Natural killer cell (primary cell): ENCODE measurements at regions not wholly inside any gene's neighbourhood (a gene's known extent, or its start where the extent isn't known, plus 50 kb on each side); places are given as distances from the start of the nearest gene placed in this dataset.

Source experiments
- ATAC-seq, 3 donors: fragments of 150-1000 bp in 2 of 3; fragments of 200-7000 bp in 1 of 3; cut with Tn5 transposase; 1 replicate in 1 of 3; 2 replicates in 2 of 3; pipeline ENCODE4 v1.10.0; 2021; ENCODE audit warnings: mild to moderate bottlenecking in 2 of 3, moderate library complexity in 2 of 3
- DNase-seq, 2 donors: peaks; one replicate each; pipeline versions ENCODE4 v3.0.0 to v3.0.0-alpha.2; 2013 to 2021; ENCODE audit warnings: mixed read lengths in 1 of 2
- H3K27ac ChIP-seq: one replicate; pipeline ENCODE4 v1.5.1; 2013; ENCODE audit warnings: mild to moderate bottlenecking, low read length
- H3K27me3 ChIP-seq: one replicate; pipeline ENCODE4 v1.6.1; 2013; ENCODE audit warnings: low read length; ENCODE audit not compliant: control insufficient read depth, insufficient read depth
- H3K36me3 ChIP-seq: one replicate; pipeline ENCODE4 v1.6.1; 2013; ENCODE audit warnings: low read length; ENCODE audit not compliant: control insufficient read depth, insufficient read depth
- H3K4me1 ChIP-seq: one replicate; pipeline ENCODE4 v1.6.1; 2013; ENCODE audit warnings: low read length; ENCODE audit not compliant: control insufficient read depth, insufficient read depth
- H3K4me3 ChIP-seq: one replicate; pipeline ENCODE4 v1.5.1; 2013; ENCODE audit warnings: low read length
- H3K9me3 ChIP-seq: one replicate; pipeline ENCODE4 v1.6.1; 2013; ENCODE audit warnings: low read length; ENCODE audit not compliant: control insufficient read depth, insufficient read depth
- H3K27ac Mint-ChIP-seq, 2 donors: one replicate each; pipeline ENCODE4 v1.8.0; 2022; ENCODE audit warnings: mild to moderate bottlenecking in 2 of 2, mixed read lengths in 2 of 2, moderate library complexity in 1 of 2
- H3K27me3 Mint-ChIP-seq, 2 donors: one replicate each; pipeline ENCODE4 v1.8.0; 2022; ENCODE audit warnings: low read depth in 2 of 2, mixed read lengths in 2 of 2
- H3K36me3 Mint-ChIP-seq: one replicate; pipeline ENCODE4 v1.8.0; 2022; ENCODE audit warnings: mixed read lengths
- H3K4me1 Mint-ChIP-seq, 2 donors: one replicate each; pipeline ENCODE4 v1.8.0; 2022; ENCODE audit warnings: mixed read lengths in 2 of 2
- H3K4me3 Mint-ChIP-seq: one replicate; pipeline ENCODE4 v1.8.0; 2022; ENCODE audit warnings: mild to moderate bottlenecking, moderate library complexity, mixed read lengths
- H3K9me3 Mint-ChIP-seq, 2 donors: one replicate each; pipeline ENCODE4 v1.8.0; 2022; ENCODE audit warnings: mixed read lengths in 2 of 2
- CTCF ChIP-seq: fragments of 200-600 bp; IDR thresholded peaks from one replicate; pipeline ENCODE4 v1.8.0; 2022; ENCODE audit warnings: antibody characterized with exemption
- WGBS: methylation state at CpG from one replicate; pipeline ENCODE4 v1.1.7; 2013; ENCODE audit warnings: missing lambda C conversion rate; ENCODE audit not compliant: insufficient coverage; 5-methylcytosine and 5-hydroxymethylcytosine counted together
- intact Hi-C: fragments of 100-400 bp; cut with micrococcal nuclease; formaldehyde crosslinking; loops from one replicate; pipeline ENCODE4 v1.14.2; 2022

GRCh38 chr6:37555040-37555781, 55.5 kb upstream of the CCDC167 start:
- Histone ChIP-seq H3K4me3 (no peak overlapping the region), H3K4me1 (peaks cover 32% of the 10 kb centered on the region), H3K36me3 (no peaks in the 10 kb centered on the region), H3K27ac (no peak overlapping the region), H3K9me3 (no peaks in the 10 kb centered on the region), H3K27me3 (no peaks in the 10 kb centered on the region)
- Mint-ChIP-seq H3K36me3 (no peaks in the 10 kb centered on the region), H3K4me3 (no peak overlapping the region), H3K9me3 (no peaks in the 10 kb centered on the region), H3K27me3 (peaks cover 0 to 16% of the 10 kb centered on the region in 2 donors), H3K4me1 (peaks cover 9 to 29% of the 10 kb centered on the region in 2 donors), H3K27ac (peak overlapping the region in 1 of 2 donors; percentile 50)
- no peak for TF ChIP-seq CTCF
- WGBS, result 78% methylated on average over 17 of the region's 17 CpGs
- no peak for DNase-seq
- intact Hi-C loops, result no loop called here
- ATAC-seq, result no peak

GRCh38 chr6:37554480-37554819, 54.8 kb upstream of the CCDC167 start:
- ATAC-seq (no peak), DNase-seq (no peak)
- Histone ChIP-seq H3K36me3 (no peaks in the 10 kb centered on the region), H3K9me3 (no peaks in the 10 kb centered on the region), H3K27ac (no peak overlapping the region), H3K4me1 (peaks cover 26% of the 10 kb centered on the region), H3K27me3 (no peaks in the 10 kb centered on the region), H3K4me3 (no peak overlapping the region)
- intact Hi-C loops, result no loop called here
- Mint-ChIP-seq H3K27me3 (peaks cover 0 to 9% of the 10 kb centered on the region in 2 donors), H3K27ac (no peak overlapping the region), H3K36me3 (no peaks in the 10 kb centered on the region), H3K9me3 (no peaks in the 10 kb centered on the region), H3K4me3 (no peak overlapping the region), H3K4me1 (peaks cover 12 to 24% of the 10 kb centered on the region in 2 donors)
- TF ChIP-seq CTCF, result no peak
- WGBS, result 79% methylated on average over 6 of the region's 6 CpGs

GRCh38 chr6:37552267-37552666, 52.6 kb upstream of the CCDC167 start:
- H3K4me1 ChIP-seq, result peaks cover 38% of the 10 kb centered on the region
- intact Hi-C loops, result no loop called here
- no peak for DNase-seq

More at GRCh38 chr6:37552267-37552666, 52.6 kb upstream of the CCDC167 start:
- H3K9me3 Mint-ChIP-seq, result no peaks in the 10 kb centered on the region
- Histone ChIP-seq H3K4me3 (no peak overlapping the region), H3K27me3 (no peaks in the 10 kb centered on the region), H3K36me3 (no peaks in the 10 kb centered on the region), H3K9me3 (no peaks in the 10 kb centered on the region), H3K27ac (no peak overlapping the region)
- no peak overlapping the region for H3K27ac Mint-ChIP-seq
- ATAC-seq, result no peak
- TF ChIP-seq CTCF, result no peak
- WGBS, result 69% methylated on average over 4 of the region's 4 CpGs
- H3K4me1 Mint-ChIP-seq, result peaks cover 30 to 33% of the 10 kb centered on the region in 2 donors
- no peaks in the 10 kb centered on the region for H3K36me3 Mint-ChIP-seq
- H3K27me3 Mint-ChIP-seq, result peaks cover 0 to 6% of the 10 kb centered on the region in 2 donors
- H3K4me3 Mint-ChIP-seq, result no peak overlapping the region
